HEK293 (cell line): ENCODE measurements at regions not wholly inside any gene's neighbourhood (a gene's known extent, or its start where the extent isn't known, plus 50 kb on each side); places are given as distances from the start of the nearest gene placed in this dataset.

ENCODE experiments used
- CTCF ChIA-PET: fragments of 350-600 bp; formaldehyde crosslinking; extraction: SDS; loops from one replicate; lab custom pipeline; 2021; ENCODE audit warnings: antibody characterized with exemption; lab: Yijun Ruan, JAX
- POLR2A ChIA-PET: fragments of 300-600 bp; formaldehyde crosslinking; extraction: SDS; loops from one replicate; lab custom pipeline; 2020; ENCODE audit warnings: antibody characterized with exemption, inconsistent platforms; lab: Yijun Ruan, JAX
- H3K27ac ChIP-seq: fragments of 200-500 bp; sonication (Bioruptor generic); 2 replicates; pipeline ENCODE4 v1.5.1; 2014; ENCODE audit warnings: low read depth, low read length, control low read depth, inconsistent platforms; ENCODE audit errors: extremely low read depth
- H3K36me3 ChIP-seq, 2 experiments: fragments of 200-500 bp in 1 of 2; sonication (Bioruptor generic) in 1 of 2; 1 replicate in 1 of 2; 2 replicates in 1 of 2; pipeline ENCODE4 v1.5.1; 2014 to 2017; ENCODE audit warnings: inconsistent platforms in 2 of 2, low read length in 2 of 2; ENCODE audit not compliant: control insufficient read depth in 2 of 2, insufficient read depth in 1 of 2
- H3K4me1 ChIP-seq: fragments of 200-500 bp; sonication (Bioruptor generic); 2 replicates; pipeline ENCODE4 v1.5.1; 2014; ENCODE audit warnings: mild to moderate bottlenecking, low read length, inconsistent platforms; ENCODE audit not compliant: control insufficient read depth, insufficient read depth
- H3K4me3 ChIP-seq: 2 replicates; pipeline ENCODE4 v1.5.1; 2011; ENCODE audit warnings: low read depth, mild to moderate bottlenecking, control low read depth, low read length, moderate library complexity
- H3K9me3 ChIP-seq: fragments of 200-500 bp; sonication (Bioruptor generic); 2 replicates; pipeline ENCODE4 v1.5.1; 2014; ENCODE audit warnings: low read depth, low read length, inconsistent platforms; ENCODE audit not compliant: control insufficient read depth, insufficient read depth
- GFI1B ChIP-seq: fragments of 450-650 bp; formaldehyde crosslinking; IDR thresholded peaks from 2 replicates; pipeline ENCODE4 v1.5.1; 2016; ENCODE audit warnings: missing biosample characterization, missing genetic modification characterization
- GLI2 ChIP-seq: fragments of 450-650 bp; formaldehyde crosslinking; IDR thresholded peaks from 2 replicates; pipeline ENCODE4; 2017; ENCODE audit warnings: missing biosample characterization, missing genetic modification characterization, low read depth, borderline replicate concordance
- MYNN ChIP-seq: fragments of 450-650 bp; formaldehyde crosslinking; IDR thresholded peaks from 2 replicates; pipeline ENCODE4 v1.5.1; 2016; ENCODE audit warnings: missing biosample characterization, missing genetic modification characterization, borderline replicate concordance
- TRIM28 ChIP-seq: IDR thresholded peaks from 2 replicates; pipeline ENCODE4 v1.6.1; 2011; ENCODE audit warnings: low read length, control low read depth, borderline replicate concordance
- ZIC2 ChIP-seq: fragments of 450-650 bp; formaldehyde crosslinking; IDR thresholded peaks from 2 replicates; pipeline ENCODE4 v1.5.1; 2016; ENCODE audit warnings: missing biosample characterization, missing genetic modification characterization
- ZNF221 ChIP-seq: fragments of 450-650 bp; formaldehyde crosslinking; IDR thresholded peaks from 2 replicates; pipeline ENCODE4 v1.5.1; 2017; ENCODE audit warnings: missing biosample characterization, missing genetic modification characterization, borderline replicate concordance
- ZNF274 ChIP-seq, 2 experiments: fragments of 200-500 bp in 1 of 2; fragments of 450-650 bp in 1 of 2; sonication (Bioruptor generic) in 1 of 2; formaldehyde crosslinking in 1 of 2; IDR thresholded peaks; 2 replicates each; pipeline versions ENCODE4 v1.5.1 to v1.6.1; 2014 to 2016; ENCODE audit warnings: borderline replicate concordance in 1 of 2, inconsistent platforms in 1 of 2, low read length in 1 of 2, missing biosample characterization in 1 of 2, missing genetic modification characterization in 1 of 2
- ZNF433 ChIP-seq: fragments of 450-650 bp; formaldehyde crosslinking; IDR thresholded peaks from 2 replicates; pipeline ENCODE4 v1.5.1; 2016; ENCODE audit warnings: missing biosample characterization, missing genetic modification characterization, low read depth
- ZNF529 ChIP-seq: fragments of 450-650 bp; formaldehyde crosslinking; IDR thresholded peaks from 2 replicates; pipeline ENCODE4 v1.5.1; 2017; ENCODE audit warnings: missing genetic modification characterization, missing biosample characterization; ENCODE audit not compliant: insufficient replicate concordance
- ZNF558 ChIP-seq: fragments of 450-650 bp; formaldehyde crosslinking; IDR thresholded peaks from 2 replicates; pipeline ENCODE4 v1.5.1; 2016; ENCODE audit warnings: missing biosample characterization, missing genetic modification characterization
- ZNF585B ChIP-seq: fragments of 450-650 bp; formaldehyde crosslinking; IDR thresholded peaks from 2 replicates; pipeline ENCODE4 v1.5.1; 2016; ENCODE audit warnings: missing biosample characterization, missing genetic modification characterization
- ZNF707 ChIP-seq: fragments of 450-650 bp; formaldehyde crosslinking; IDR thresholded peaks from 2 replicates; pipeline ENCODE4 v1.5.1; 2016; ENCODE audit warnings: missing biosample characterization, missing genetic modification characterization
- ZNF76 ChIP-seq: fragments of 450-650 bp; formaldehyde crosslinking; IDR thresholded peaks from 2 replicates; pipeline ENCODE4; 2016; ENCODE audit warnings: low read depth, missing biosample characterization, missing genetic modification characterization, borderline replicate concordance
- ZSCAN23 ChIP-seq: fragments of 450-650 bp; formaldehyde crosslinking; IDR thresholded peaks from 2 replicates; pipeline ENCODE4 v1.5.1; 2016; ENCODE audit warnings: missing biosample characterization, missing genetic modification characterization
- TF ChIP-seq, protein P1 (sequence below): fragments of 450-650 bp; formaldehyde crosslinking; conservative IDR thresholded peaks from 2 replicates; pipeline ENCODE4 v1.5.1; 2016; ENCODE audit warnings: low read depth, missing biosample characterization, missing genetic modification characterization
- TF ChIP-seq, protein P2 (sequence below): fragments of 450-650 bp; formaldehyde crosslinking; IDR thresholded peaks from 2 replicates; pipeline ENCODE4 v1.5.0; 2017; ENCODE audit warnings: missing biosample characterization, missing genetic modification characterization, borderline replicate concordance
- TF ChIP-seq, protein P3 (sequence below): fragments of 450-650 bp; formaldehyde crosslinking; IDR thresholded peaks from 2 replicates; pipeline ENCODE4 v1.5.1; 2017; ENCODE audit warnings: missing biosample characterization, missing genetic modification characterization
- TF ChIP-seq, protein P4 (sequence below): fragments of 450-650 bp; formaldehyde crosslinking; IDR thresholded peaks from 2 replicates; pipeline ENCODE4 v1.5.1; 2017; ENCODE audit warnings: missing biosample characterization, mild to moderate bottlenecking, missing genetic modification characterization, moderate library complexity
- TF ChIP-seq, protein P5 (sequence below): fragments of 450-650 bp; IDR thresholded peaks from 2 replicates; pipeline ENCODE4 v1.5.1; 2018; ENCODE audit warnings: missing biosample characterization, missing genetic modification characterization

DNA sequence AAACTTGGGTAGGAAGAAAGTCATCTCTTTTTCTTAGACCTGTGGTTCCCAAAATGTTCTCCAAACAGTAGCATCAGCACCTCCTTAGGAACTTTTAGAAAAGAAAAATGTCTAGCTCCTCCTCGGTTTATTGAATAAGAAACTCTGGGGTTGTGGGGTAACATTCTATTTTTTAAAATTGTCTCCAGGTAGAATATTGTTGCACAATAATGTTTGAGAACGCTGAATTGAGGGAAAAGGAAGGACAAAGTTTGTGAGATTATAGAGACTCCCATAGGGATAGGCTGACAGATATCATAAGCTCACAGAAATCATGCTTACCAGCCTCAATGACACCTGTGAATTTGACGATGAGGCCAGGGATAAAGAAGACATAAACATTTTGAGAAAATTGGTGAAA is 1199.0 kb upstream of the CDH6 start:
- TF ChIP-seq, protein P1, sequence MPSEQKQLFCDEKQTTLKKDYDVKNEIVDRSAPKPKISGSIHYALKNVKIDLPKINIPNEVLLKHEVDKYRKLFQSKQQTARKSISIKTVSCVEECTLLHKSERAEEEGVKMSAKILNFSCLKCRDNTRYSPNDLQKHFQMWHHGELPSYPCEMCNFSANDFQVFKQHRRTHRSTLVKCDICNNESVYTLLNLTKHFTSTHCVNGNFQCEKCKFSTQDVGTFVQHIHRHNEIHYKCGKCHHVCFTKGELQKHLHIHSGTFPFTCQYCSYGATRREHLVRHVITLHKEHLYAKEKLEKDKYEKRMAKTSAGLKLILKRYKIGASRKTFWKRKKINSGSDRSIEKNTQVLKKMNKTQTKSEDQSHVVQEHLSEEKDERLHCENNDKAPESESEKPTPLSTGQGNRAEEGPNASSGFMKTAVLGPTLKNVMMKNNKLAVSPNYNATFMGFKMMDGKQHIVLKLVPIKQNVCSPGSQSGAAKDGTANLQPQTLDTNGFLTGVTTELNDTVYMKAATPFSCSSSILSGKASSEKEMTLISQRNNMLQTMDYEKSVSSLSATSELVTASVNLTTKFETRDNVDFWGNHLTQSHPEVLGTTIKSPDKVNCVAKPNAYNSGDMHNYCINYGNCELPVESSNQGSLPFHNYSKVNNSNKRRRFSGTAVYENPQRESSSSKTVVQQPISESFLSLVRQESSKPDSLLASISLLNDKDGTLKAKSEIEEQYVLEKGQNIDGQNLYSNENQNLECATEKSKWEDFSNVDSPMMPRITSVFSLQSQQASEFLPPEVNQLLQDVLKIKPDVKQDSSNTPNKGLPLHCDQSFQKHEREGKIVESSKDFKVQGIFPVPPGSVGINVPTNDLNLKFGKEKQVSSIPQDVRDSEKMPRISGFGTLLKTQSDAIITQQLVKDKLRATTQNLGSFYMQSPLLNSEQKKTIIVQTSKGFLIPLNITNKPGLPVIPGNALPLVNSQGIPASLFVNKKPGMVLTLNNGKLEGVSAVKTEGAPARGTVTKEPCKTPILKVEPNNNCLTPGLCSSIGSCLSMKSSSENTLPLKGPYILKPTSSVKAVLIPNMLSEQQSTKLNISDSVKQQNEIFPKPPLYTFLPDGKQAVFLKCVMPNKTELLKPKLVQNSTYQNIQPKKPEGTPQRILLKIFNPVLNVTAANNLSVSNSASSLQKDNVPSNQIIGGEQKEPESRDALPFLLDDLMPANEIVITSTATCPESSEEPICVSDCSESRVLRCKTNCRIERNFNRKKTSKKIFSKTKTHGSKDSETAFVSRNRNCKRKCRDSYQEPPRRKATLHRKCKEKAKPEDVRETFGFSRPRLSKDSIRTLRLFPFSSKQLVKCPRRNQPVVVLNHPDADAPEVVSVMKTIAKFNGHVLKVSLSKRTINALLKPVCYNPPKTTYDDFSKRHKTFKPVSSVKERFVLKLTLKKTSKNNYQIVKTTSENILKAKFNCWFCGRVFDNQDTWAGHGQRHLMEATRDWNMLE (tag by site-specific recombination) = no peak
- TF ChIP-seq ZNF221 = no peak
- TF ChIP-seq, protein P2, sequence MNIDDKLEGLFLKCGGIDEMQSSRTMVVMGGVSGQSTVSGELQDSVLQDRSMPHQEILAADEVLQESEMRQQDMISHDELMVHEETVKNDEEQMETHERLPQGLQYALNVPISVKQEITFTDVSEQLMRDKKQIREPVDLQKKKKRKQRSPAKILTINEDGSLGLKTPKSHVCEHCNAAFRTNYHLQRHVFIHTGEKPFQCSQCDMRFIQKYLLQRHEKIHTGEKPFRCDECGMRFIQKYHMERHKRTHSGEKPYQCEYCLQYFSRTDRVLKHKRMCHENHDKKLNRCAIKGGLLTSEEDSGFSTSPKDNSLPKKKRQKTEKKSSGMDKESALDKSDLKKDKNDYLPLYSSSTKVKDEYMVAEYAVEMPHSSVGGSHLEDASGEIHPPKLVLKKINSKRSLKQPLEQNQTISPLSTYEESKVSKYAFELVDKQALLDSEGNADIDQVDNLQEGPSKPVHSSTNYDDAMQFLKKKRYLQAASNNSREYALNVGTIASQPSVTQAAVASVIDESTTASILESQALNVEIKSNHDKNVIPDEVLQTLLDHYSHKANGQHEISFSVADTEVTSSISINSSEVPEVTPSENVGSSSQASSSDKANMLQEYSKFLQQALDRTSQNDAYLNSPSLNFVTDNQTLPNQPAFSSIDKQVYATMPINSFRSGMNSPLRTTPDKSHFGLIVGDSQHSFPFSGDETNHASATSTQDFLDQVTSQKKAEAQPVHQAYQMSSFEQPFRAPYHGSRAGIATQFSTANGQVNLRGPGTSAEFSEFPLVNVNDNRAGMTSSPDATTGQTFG (tag by site-specific recombination) = no peak
- no peak for TF ChIP-seq ZIC2
- no peak for TF ChIP-seq GFI1B (tag by site-specific recombination)
- TF ChIP-seq ZNF707 = no peak
- no peak for TF ChIP-seq ZNF274 (IDR thresholded peaks at IDR 0.05; ENCODE audit: low read length)
- no peak for TF ChIP-seq ZNF274 (tag by site-specific recombination; IDR thresholded peaks at IDR 0.05; ENCODE audit: borderline replicate concordance)
- no peak for TF ChIP-seq ZNF76 (tag by site-specific recombination)
- TF ChIP-seq, protein P3, sequence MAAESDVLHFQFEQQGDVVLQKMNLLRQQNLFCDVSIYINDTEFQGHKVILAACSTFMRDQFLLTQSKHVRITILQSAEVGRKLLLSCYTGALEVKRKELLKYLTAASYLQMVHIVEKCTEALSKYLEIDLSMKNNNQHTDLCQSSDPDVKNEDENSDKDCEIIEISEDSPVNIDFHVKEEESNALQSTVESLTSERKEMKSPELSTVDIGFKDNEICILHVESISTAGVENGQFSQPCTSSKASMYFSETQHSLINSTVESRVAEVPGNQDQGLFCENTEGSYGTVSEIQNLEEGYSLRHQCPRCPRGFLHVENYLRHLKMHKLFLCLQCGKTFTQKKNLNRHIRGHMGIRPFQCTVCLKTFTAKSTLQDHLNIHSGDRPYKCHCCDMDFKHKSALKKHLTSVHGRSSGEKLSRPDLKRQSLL (tag by site-specific recombination) = no peak
- TF ChIP-seq ZNF433 (tag by site-specific recombination) = no peak
- no peak for TF ChIP-seq ZNF585B (tag by site-specific recombination)
- Histone ChIP-seq H3K27ac (no peak overlapping the region), H3K36me3 (no peaks in the 10 kb centered on the region), H3K9me3 (no peaks in the 10 kb centered on the region), H3K4me1 (no peaks in the 10 kb centered on the region), H3K4me3 (no peak overlapping the region)
- CTCF ChIA-PET = no interaction called here
- POLR2A ChIA-PET = no interaction called here

DNA sequence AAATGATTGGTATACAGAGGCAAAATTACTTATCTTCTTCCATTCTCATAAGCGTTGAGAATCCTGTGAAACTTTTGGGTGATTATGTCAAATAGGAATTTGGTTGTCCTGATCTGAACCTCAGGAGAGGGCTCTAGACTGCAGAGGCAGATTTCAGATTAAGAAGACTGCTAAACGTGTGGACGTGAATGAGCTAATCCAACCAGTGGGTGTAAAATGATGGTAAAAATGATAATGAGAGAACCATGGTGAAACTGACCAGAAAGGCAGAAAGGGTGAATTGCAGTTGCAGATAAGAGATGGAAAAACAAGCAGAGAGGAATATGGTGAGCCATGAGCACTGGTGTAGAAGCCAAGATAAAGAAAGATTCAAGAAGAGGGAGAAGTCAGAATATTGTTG is 1200.2 kb upstream of the CDH6 start:
- H3K4me1 ChIP-seq = no peaks in the 10 kb centered on the region
- ChIA-PET CTCF (no interaction called here), POLR2A (no interaction called here)
- H3K9me3 ChIP-seq = no peaks in the 10 kb centered on the region
- no peak overlapping the region for H3K4me3 ChIP-seq
- H3K36me3 ChIP-seq = no peaks in the 10 kb centered on the region
- no peak for TF ChIP-seq ZSCAN23 (tag by site-specific recombination)
- no peak for TF ChIP-seq TRIM28
- TF ChIP-seq ZNF558 (tag by site-specific recombination) = no peak
- no peak for TF ChIP-seq GLI2 (tag by site-specific recombination)
- TF ChIP-seq, protein P4, sequence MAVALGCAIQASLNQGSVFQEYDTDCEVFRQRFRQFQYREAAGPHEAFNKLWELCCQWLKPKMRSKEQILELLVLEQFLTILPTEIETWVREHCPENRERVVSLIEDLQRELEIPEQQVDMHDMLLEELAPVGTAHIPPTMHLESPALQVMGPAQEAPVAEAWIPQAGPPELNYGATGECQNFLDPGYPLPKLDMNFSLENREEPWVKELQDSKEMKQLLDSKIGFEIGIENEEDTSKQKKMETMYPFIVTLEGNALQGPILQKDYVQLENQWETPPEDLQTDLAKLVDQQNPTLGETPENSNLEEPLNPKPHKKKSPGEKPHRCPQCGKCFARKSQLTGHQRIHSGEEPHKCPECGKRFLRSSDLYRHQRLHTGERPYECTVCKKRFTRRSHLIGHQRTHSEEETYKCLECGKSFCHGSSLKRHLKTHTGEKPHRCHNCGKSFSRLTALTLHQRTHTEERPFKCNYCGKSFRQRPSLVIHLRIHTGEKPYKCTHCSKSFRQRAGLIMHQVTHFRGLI (tag by site-specific recombination) = no peak
- no peak for TF ChIP-seq MYNN
- TF ChIP-seq, protein P5, sequence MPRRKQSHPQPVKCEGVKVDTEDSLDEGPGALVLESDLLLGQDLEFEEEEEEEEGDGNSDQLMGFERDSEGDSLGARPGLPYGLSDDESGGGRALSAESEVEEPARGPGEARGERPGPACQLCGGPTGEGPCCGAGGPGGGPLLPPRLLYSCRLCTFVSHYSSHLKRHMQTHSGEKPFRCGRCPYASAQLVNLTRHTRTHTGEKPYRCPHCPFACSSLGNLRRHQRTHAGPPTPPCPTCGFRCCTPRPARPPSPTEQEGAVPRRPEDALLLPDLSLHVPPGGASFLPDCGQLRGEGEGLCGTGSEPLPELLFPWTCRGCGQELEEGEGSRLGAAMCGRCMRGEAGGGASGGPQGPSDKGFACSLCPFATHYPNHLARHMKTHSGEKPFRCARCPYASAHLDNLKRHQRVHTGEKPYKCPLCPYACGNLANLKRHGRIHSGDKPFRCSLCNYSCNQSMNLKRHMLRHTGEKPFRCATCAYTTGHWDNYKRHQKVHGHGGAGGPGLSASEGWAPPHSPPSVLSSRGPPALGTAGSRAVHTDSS = no peak
- TF ChIP-seq ZNF529 (tag by site-specific recombination) = no peak
- no peak overlapping the region for H3K27ac ChIP-seq
